ENCODE measurements at regions not wholly inside any gene's neighbourhood (a gene's known extent, or its start where the extent isn't known, plus 50 kb on each side); places are given as distances from the start of the nearest gene placed in this dataset.

- Histone ChIP-seq H3K27ac (ENCODE audit: insufficient read depth, low read depth, low read length) (no peak overlapping the region), H3K4me2 (ENCODE audit: insufficient read depth, low read length) (no peak overlapping the region), H3K36me3 (ENCODE audit: control insufficient read depth in 2 of 2, extremely low read depth in 1 of 2, insufficient read depth in 2 of 2, low read length in 2 of 2) (no peaks in the 10 kb centered on the region), H3K9me3 (replicated peaks; ENCODE audit: control insufficient read depth, insufficient read depth, low read length) (no peaks in the 10 kb centered on the region), H3K4me3 (replicated peaks in 1 of 3; ENCODE audit: insufficient read depth in 1 of 3, low read depth in 1 of 3, low read length in 3 of 3) (no peak overlapping the region), H3K4me1 (ENCODE audit: control insufficient read depth, extremely low read depth, insufficient read depth, low read length) (no peaks in the 10 kb centered on the region), H3K9me1 (replicated peaks; ENCODE audit: control insufficient read depth, extremely low read depth, insufficient read depth, low read length) (no peaks in the 10 kb centered on the region), H2AFZ (ENCODE audit: low read depth, low read length) (no peak overlapping the region), H4K20me1 (replicated peaks; ENCODE audit: control insufficient read depth, extremely low read depth, insufficient read depth, low read length) (no peaks in the 10 kb centered on the region), H3K9ac (replicated peaks; ENCODE audit: extremely low read depth, insufficient read depth, low read length) (no peak overlapping the region), H3K27me3 (ENCODE audit: control insufficient read depth in 2 of 2, insufficient read depth in 2 of 2, low read length in 2 of 2) (peaks cover 0 to 5% of the 10 kb centered on the region in 2 experiments), H3K79me2 (ENCODE audit: control insufficient read depth, insufficient read depth, low read length) (no peaks in the 10 kb centered on the region)
- no TSS peak for BruUV-seq (replicated peaks)
- ChIA-PET CTCF (interaction anchor here (1.2 to 1.4 kb wide), 2 partner anchors 21 to 242 kb away, joined by 3 to 4 read pairs; no protein-coding TSS in a partner anchor), POLR2A (no interaction called here)
- FAIRE-seq (no peak), DNase-seq (ENCODE audit: low read depth, low spot score) (no peak)
- no peak for TF ChIP-seq JUN (IDR thresholded peaks at IDR 0.05; ENCODE audit: borderline replicate concordance, insufficient read depth, insufficient read length, low read depth)
- intact Hi-C loops (cut with micrococcal nuclease) (no loop called here), dilution Hi-C loops (cut with MboI; ENCODE audit: extremely low pct_ligation_motif_present, low sequenced_read_pairs) (no loop called here)
Observed at GRCh38 chr13:36493046-36493445, 60.8 kb downstream of the CCNA1 start.

DNA sequence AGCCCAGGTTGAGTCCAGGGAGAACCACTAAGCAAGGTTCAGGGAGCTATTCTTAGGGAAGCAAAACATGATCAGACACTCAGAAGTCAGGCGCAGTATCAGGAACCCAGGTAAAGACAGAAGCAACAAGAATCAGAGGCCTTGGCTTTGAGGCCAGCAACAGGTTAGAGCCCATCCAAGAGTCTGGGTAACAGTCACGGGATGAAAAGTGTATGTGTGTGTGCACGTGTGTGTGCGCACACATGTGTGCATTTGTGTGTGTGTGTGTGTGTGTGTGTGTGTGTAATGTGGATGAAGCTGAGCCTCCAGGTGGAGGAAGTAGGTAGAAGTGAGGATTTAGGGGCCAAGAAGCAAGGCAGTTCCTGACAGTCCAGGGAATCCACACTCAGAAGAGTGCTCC, 63.1 kb downstream of the CCNA1 start:
- Histone ChIP-seq H3K79me2 (ENCODE audit: control insufficient read depth, insufficient read depth, low read length) (no peaks in the 10 kb centered on the region), H3K4me2 (ENCODE audit: insufficient read depth, low read length) (no peak overlapping the region), H3K9me3 (replicated peaks; ENCODE audit: control insufficient read depth, insufficient read depth, low read length) (no peaks in the 10 kb centered on the region), H3K9me1 (replicated peaks; ENCODE audit: control insufficient read depth, extremely low read depth, insufficient read depth, low read length) (no peaks in the 10 kb centered on the region), H4K20me1 (replicated peaks; ENCODE audit: control insufficient read depth, extremely low read depth, insufficient read depth, low read length) (no peaks in the 10 kb centered on the region), H3K9ac (replicated peaks; ENCODE audit: extremely low read depth, insufficient read depth, low read length) (no peak overlapping the region), H3K4me3 (replicated peaks in 1 of 3; ENCODE audit: insufficient read depth in 1 of 3, low read depth in 1 of 3, low read length in 3 of 3) (no peak overlapping the region), H3K27ac (ENCODE audit: insufficient read depth, low read depth, low read length) (no peak overlapping the region), H3K36me3 (ENCODE audit: control insufficient read depth in 2 of 2, extremely low read depth in 1 of 2, insufficient read depth in 2 of 2, low read length in 2 of 2) (no peaks in the 10 kb centered on the region), H2AFZ (ENCODE audit: low read depth, low read length) (no peak overlapping the region), H3K27me3 (ENCODE audit: control insufficient read depth in 2 of 2, insufficient read depth in 2 of 2, low read length in 2 of 2) (peaks cover 0 to 5% of the 10 kb centered on the region in 2 experiments), H3K4me1 (ENCODE audit: control insufficient read depth, extremely low read depth, insufficient read depth, low read length) (no peaks in the 10 kb centered on the region)
- no peak for DNase-seq (ENCODE audit: low read depth, low spot score)
- ChIA-PET CTCF (interaction anchor here (1.2 kb wide), 1 partner anchor 15 kb away, joined by 3 read pairs; no protein-coding TSS in a partner anchor), POLR2A (no interaction called here)
- dilution Hi-C loops (cut with MboI; ENCODE audit: extremely low pct_ligation_motif_present, low sequenced_read_pairs) = no loop called here
- BruUV-seq (replicated peaks) = no TSS peak
- intact Hi-C loops (cut with micrococcal nuclease) = no loop called here
- FAIRE-seq = no peak
- no peak for TF ChIP-seq MAX (IDR thresholded peaks at IDR 0.05; ENCODE audit: insufficient read depth, insufficient read length)
- no peak for TF ChIP-seq JUN (IDR thresholded peaks at IDR 0.05; ENCODE audit: borderline replicate concordance, insufficient read depth, insufficient read length, low read depth)
- TF ChIP-seq EZH2 (IDR thresholded peaks at IDR 0.05; ENCODE audit: borderline replicate concordance, low read depth, low read length, severe bottlenecking) = no peak
- TF ChIP-seq POLR2AphosphoS5 (IDR thresholded peaks at IDR 0.05; ENCODE audit: insufficient read depth, low read depth, low read length) = no peak
- no peak for TF ChIP-seq FOS (IDR thresholded peaks at IDR 0.05; ENCODE audit: borderline replicate concordance, insufficient read depth, low read length)
